SH-SY5Y (cell line): ENCODE measurements at regions not wholly inside any gene's neighbourhood (a gene's known extent, or its start where the extent isn't known, plus 50 kb on each side); places are given as distances from the start of the nearest gene placed in this dataset.

Source experiments
- GATA2 ChIP-seq: IDR thresholded peaks from 2 replicates; pipeline ENCODE4 v1.6.1; 2011; ENCODE audit warnings: mild to moderate bottlenecking, low read depth, low read length
- GATA3 ChIP-seq: IDR thresholded peaks from 2 replicates; pipeline ENCODE4 v1.6.1; 2011; ENCODE audit warnings: low read depth, mild to moderate bottlenecking, low read length, moderate library complexity

GRCh38 chr1:188700116-188700515 is 1777.5 kb downstream of the BRINP3 start:
- TF ChIP-seq GATA3 (no peak), GATA2 (no peak)

- TF ChIP-seq GATA2: no peak
Measured at GRCh38 chr1:188706742-188707141, 1770.9 kb downstream of the BRINP3 start.

GRCh38 chr1:188708795-188709535 is 1768.7 kb downstream of the BRINP3 start:
- TF ChIP-seq GATA2 (no peak), GATA3 (no peak)

- TF ChIP-seq GATA3 (no peak), GATA2 (no peak)
Measured at GRCh38 chr1:188715566-188715965, 1762.1 kb downstream of the BRINP3 start.

GRCh38 chr1:188719735-188720134 is 1757.9 kb downstream of the BRINP3 start:
- TF ChIP-seq GATA2 (no peak), GATA3 (no peak)

GRCh38 chr1:188723332-188724020 is 1754.2 kb downstream of the BRINP3 start:
- no peak for TF ChIP-seq GATA3
- TF ChIP-seq GATA2: no peak

DNA sequence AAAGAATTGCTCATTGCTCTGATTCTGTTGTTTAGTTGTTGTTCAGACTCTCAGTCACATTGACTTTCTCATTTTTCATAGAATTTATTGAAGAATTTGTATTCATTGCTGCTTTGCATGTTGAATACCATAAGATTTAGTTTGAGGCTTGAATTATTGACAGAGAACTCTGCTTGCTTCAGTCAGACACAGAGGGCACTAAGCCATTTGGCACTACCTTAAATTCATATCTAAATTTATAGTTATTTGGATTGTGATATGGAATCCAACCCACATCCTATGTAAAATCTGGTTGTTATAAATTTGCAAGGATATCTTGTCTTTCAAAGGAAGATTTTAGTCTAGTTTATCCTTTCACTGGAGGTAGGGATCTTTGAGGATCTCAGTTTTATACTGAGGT is 1748.6 kb downstream of the BRINP3 start:
- TF ChIP-seq GATA3: no peak
- no peak for TF ChIP-seq GATA2

GRCh38 chr1:188735567-188735966 is 1742.1 kb downstream of the BRINP3 start:
- TF ChIP-seq GATA2 (no peak), GATA3 (no peak)

GRCh38 chr1:188761226-188761625 is 1716.4 kb downstream of the BRINP3 start:
- TF ChIP-seq GATA3 (no peak), GATA2 (no peak)

- no peak for TF ChIP-seq GATA3
- TF ChIP-seq GATA2: no peak
Measured at GRCh38 chr1:188762166-188762743, 1715.4 kb downstream of the BRINP3 start.

DNA sequence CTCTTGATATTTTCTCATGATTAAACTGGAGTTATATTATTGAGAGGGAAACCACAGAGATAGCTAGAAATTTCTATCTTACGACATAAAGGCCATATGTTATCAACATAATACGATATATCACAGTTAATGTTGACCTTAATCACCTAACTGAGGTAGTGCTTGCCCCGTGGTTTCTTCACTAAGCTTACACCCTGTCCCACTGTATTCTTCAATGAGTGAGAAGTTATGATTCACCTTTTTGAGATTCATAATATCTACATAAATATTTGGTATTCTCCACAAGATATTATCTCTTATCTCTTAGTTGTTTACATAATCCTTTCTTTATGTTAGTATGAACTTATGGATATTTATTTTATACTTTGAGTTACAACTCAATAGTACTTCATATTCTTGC is 1714.1 kb downstream of the BRINP3 start:
- TF ChIP-seq GATA3 (no peak), GATA2 (no peak)

DNA sequence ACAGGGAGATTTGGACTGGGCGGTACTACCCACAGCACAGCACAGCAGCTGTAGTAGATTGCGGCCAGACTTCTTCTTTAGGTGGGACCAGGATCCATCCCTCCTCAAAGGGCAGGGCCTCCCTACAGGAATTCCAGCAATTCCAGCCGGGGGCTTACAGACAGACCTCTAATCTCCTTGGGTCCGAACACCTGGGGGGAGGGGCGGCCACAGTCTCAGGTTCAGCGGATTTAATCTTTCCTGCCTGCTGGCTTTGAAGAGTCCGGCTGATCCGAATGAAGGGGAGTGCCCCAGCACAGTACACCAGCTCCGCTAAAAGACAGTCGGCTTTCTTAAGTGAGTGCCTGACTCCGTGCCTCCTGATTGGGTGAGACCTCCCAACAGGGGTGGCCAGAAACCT is 1708.5 kb downstream of the BRINP3 start:
- no peak for TF ChIP-seq GATA3

GRCh38 chr1:188769936-188770335 is 1707.7 kb downstream of the BRINP3 start:
- TF ChIP-seq GATA3 (no peak), GATA2 (no peak)

- TF ChIP-seq GATA3 (no peak), GATA2 (no peak)
Measured at GRCh38 chr1:188778578-188778977, 1699.1 kb downstream of the BRINP3 start.
